Smooth muscle cell of the brain vasculature (primary cell): ENCODE measurements at regions not wholly inside any gene's neighbourhood (a gene's known extent, or its start where the extent isn't known, plus 50 kb on each side); places are given as distances from the start of the nearest gene placed in this dataset.
"Not testable (repeated sequence)": the region's sequence is repeated elsewhere in the genome, so short reads cannot be mapped to it uniquely, and the experiment has no call there.

ENCODE experiments used
- DNase-seq: peaks from one replicate; pipeline ENCODE4 v3.0.0-alpha.2; 2012; ENCODE audit warnings: low read depth, low spot score

DNA sequence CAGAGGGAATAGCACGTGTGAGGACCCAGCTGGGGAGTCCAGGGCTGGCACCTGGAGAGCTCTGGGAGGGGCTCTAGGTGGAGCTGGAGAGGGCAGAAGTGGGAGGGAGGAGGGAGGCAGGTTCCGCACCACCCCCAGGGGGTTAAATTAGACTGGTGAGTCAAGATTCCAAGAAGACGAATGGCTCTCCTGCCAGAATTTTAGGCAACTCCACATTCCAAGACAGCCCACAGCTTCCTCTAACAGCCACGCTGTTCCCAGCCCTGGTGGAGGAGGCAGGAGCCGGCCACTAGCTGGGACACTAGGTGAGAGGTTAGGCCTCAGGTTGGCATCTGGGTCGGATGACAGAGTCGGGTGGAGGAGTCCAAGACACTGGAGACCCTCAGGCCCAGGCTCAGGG, 60.2 kb downstream of the TFAP2C start:
- no peak for DNase-seq

DNA sequence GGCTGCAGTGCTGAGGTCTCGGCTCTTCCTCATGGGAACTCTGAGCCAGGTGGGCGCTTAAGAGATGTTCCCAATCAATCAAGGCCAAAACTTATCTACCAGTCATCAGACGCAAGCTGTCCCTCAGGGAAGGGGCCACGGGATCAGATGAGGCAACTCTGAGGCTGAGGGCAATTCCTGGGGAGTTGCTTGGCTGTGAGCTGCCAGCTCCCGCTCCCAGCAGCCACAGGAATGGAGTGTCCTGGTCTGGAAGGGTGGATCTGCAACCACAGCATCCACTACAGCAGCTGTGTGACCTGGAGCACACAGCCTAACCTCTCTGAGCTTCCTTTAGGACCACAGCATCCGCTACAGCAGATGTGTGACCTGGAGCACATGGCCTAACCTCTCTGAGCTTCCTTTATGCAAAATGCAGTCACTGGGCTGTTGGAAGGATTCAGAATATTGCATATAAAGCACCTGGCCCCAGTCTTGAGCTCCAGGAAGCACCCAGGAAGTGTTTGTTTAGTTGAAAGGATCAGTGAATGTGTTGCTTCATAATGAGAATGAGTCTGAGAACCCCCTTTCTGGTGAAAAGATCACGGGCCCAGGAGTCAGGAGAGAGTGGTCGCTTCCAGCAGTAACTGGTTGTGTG, 60.9 kb downstream of the TFAP2C start:
- no peak for DNase-seq

DNA sequence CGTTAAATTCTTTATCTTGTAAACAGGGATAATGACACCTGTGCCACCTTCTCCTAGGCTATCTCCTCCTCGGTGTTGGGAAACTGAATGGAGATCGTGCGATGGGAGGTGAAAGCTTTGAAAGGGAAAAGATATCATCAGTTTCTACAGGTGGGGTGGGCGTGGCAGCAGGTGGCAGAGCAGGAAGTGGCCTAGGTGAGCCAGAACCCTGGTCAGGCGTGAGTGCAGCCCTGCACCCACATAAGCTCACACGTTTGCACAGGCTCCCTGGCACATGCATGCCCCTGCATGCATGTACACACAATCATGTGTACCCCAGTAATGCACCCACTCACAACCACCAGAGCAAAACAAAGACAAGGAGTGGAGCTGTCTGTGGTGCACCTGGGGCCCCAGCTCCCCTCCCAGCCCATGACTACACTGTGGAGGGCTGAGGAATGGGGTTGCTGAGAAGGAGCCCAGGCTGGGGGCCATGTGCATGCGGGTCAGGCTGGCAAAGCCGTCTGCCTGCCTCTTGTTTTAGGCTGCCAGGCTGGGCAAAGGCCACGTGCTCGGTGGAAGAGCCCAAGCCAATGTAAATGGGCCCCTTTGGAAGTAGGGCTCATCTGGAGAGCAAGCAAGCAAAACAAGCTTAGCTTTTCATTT, 61.5 kb downstream of the TFAP2C start:
- DNase-seq = no peak

DNA sequence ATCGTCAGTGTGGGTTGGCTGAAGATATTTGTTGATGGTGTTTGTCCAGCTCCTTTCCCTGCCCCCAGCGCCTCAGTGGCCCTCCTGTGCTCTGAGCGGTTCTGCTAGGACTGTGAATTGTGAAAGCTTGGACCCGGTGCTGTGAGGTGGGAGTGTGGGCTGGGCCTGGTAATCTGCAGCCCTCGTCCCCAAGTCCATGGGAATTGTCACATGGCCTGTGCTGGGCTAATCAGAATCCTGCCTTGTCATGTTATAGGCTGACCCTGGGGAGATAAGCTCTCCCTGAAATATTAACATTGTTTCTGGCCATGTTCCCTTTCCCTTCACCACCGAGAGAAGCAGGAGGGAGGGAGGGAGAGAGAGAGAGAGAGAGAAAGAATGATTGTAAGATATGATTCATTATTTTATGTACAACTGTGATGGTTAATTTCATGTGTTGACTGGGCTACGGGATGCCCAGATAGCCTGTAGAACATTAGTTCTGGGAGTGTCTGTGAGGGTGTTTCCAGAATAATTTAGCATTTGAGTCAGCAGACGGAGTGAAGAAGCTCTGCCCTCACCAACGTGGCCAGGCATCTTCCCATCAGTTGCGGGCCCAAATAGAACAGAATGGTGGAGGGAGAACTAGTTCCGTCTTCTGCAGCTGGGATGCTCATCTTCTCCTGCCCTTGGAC, 62.4 kb downstream of the TFAP2C start:
- no peak for DNase-seq

DNA sequence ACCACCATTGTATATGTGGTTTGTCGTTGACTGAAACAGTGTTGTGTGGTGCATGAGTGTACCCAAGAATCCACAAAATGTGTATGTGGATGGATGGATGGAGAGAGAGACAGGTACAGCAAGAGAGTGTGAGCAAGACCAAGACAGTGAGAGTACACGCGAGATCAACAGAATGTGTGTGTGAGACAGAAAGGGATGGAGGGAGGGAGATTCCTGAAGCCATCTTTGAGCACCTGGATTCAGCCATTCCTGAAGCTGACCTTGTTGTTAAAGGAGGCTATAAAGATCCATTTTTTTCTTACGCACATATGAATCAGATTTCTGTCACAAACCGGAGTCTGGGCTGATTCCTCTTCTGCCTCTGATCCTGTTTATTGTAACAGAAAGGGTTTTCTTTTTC, 64.1 kb downstream of the TFAP2C start:
- no peak for DNase-seq

DNA sequence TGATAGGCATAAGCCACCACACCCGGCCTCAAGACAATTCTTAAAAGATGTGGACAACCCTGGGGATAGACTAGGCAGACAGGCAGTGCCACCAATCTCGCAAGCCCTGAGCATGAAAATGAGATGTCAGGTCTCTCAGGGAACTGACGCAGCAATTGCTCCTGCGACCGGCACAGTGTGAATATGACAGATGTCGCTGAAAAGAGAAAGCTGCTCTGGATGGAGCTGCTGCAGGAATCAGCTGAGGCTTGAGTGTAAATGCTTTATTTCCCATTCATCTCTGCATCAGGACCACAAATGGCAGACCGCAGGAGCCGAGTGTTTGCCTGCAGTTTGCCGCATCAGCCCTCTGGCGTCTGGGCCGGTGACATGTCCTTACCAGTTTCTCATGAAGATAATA, 68.4 kb downstream of the TFAP2C start:
- DNase-seq = no peak

DNA sequence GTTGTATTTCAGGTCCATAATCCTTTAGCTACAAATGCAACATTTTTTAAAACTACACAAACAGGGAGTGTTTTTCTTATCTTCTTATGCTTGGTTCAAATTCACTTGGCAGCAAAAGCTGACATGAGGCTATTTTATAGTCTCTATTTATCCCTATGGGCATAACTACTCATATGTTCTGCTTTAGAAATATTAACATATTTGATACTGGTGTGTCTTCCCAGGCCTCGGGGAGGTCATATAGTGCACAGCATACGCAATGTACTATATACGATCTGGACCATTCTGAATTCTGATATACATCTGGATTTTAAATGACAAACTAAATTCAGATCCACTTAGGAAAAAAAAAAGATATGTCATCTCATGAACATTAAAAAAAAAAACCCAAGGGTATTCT, 69.2 kb downstream of the TFAP2C start:
- DNase-seq = no peak

DNA sequence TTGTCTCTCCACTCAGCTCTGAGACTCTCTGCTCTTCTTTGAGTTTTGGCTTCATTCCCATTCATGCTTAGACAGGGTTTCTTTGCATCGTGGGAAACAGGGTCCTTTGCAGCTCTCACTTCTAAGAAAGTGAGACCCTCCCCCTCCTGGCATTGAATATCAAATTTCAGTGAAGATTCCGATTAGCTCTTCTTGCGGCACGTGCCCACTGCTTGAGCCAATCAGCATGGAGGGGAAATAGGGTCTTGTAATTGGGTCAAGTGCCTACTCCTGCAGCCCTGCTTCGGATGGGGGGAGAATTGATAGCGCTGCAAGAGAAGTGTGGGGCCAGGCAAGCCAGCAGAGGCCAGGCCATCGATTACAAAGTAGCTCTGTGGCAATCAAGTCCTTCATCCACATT, 69.6 kb downstream of the TFAP2C start:
- DNase-seq = no peak

DNA sequence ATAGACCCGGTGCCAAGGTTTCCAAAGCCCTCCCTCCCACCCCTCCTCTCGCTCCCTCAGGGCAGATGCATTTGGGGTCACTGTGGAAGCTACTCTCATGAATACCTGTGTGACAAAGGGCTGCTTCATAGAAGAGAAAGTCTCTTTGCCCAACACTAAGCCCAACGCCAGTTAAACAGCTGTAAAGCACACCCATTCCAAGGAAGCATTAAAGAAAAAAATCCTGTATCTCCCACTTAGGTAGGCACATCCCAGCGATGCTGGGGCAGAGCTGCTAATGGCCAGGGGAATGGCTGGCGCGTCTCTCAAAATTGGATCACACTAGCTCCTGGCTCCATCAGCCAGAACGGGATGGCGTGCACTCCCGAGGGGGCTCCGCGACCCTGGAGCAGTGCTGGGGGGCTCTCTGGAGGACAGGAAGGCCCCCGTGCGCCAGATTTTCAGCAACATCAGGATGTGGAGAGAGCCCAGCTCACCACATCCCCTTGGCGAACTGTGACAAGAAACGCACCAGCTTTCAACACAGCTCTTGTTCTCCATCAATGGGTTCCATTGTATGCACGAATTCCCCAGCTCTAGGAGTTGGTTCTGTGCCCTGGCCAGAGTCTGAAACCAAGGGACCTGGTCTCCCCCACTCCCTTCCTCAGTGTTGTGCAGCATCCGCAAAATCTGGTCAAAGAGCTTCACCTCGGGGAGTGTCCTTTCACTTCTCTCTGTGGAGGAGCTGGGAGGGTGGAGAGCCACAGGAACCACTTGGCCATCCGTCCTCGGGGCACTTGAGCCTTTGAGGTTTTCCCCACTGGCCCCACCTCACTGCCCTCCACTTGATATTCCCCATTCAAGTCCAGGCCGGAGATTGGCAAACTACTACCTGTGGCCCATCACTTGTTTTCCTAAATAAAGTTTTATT, 74.1 kb downstream of the TFAP2C start:
- no peak for DNase-seq

DNA sequence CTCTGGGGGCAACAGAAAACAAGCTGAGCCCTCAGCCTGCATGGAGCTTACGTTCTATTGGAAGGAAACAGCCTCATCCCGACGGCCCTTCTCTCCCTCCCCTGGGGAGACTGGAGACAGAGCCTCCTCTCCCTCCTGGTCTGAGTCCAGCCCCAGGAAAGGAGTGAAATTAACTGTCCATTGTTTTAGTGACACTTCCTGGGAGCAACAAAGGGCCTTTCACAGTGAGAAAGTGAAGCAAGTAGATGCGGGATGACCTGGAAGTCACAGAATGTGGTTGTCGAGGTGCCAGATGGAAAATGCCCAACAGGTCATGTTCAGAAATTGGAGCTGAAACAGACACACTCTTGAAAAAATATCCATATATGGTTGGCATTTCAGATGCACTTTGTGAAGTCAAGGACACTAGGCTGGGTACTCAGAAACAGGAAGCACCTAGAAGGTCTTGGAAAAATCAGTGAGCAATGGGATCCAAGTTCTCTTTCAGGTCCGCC, 77.8 kb downstream of the TFAP2C start:
- no peak for DNase-seq

DNA sequence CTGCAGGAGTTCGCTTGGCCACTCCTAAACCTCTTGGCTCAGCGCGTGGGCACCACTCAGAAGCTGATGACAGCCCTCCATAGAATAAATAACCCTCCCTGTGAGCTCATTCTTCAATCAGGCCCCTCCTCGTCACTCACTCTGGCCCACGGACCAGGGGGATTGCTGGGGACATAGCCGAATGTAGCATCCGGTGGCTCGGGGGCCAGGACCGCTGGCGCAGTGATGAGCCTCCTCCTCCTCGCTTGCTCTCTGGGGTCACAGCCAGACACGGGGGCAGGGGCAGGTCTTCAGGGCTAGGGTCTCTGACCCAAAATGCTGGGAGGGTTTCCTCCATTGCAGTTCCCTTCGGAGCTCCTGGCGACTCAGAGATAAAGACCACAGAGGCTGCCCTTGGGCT, 79.9 kb downstream of the TFAP2C start:
- DNase-seq = no peak

DNA sequence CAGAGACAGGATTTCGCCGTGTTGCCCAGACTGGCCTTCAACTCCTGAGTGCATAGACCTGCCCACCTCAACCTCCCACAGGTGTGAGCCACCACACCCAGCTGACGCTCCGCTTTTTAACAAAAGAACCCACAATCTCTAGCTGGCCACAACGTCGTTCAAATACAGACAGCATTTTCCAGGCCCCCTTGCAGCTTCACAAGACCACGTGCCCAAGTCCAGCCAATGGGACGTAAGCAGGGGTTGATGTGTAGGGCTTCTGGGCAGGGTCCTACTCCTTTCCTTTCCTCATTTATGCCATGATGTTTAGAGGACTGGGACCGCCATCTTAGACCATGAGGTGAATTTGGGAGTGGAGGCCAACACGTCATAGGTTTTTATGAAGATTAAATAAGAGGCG, 81.0 kb downstream of the TFAP2C start:
- DNase-seq = no peak

DNA sequence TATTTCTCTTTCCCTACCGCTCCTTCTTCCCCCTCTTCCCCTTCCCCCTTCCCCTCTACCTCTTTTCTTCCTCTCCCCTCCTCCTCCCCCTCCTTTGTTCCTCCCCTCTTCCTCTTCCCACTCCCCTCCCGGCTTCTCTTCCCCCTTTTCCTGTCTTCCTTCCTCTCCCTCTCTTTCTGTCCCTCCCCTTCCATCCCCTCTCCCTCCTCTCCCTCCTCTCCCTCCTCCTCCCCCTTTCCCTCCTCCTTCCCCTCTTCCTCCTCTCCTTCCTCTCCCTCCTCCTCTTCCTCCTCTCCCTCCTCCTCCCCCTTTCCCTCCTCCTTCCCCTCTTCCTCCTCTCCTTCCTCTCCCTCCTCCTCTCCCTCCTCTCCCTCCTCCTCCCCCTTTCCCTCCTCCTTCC, 81.5 kb downstream of the TFAP2C start:
- DNase-seq = not testable (repeated sequence)

DNA sequence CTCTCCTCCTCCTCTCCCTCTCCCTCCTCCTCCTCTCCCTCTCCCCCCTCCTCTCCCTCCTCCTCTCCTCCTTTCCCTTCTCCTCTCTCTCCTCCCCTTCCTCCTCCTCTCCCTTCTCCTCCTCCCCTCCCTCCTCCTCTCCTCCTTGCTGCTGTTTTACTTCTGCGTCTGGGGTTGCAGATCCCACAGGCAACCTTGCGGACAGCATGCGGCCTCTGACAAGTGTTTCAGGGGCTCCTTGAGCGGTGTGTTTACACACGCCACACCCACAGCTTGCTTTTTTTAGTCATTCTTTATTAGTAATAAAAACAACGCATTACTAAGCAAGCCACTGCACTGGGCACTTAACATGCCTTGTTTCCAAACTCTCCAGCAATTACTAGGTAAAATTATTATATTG, 81.9 kb downstream of the TFAP2C start:
- no peak for DNase-seq

DNA sequence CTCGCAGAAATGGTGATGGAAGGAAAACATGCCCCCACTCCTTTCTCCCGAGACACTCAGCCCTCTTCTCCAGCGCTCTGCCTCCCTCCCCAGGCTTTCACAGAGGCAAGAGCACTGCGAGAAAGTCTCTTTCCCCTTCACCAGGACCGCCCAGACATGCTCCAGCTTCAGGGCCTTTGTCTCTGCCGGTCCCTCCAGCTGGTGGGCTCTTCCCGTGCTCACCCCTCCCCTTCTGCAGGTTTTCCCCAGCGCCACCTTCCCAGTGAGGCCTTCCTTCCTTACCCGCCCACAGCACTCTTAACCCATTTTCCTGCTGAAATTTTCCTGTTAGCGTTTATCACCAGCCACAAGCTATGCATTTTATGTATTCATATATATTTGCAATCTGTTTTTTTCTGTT, 86.2 kb downstream of the TFAP2C start:
- no peak for DNase-seq

DNA sequence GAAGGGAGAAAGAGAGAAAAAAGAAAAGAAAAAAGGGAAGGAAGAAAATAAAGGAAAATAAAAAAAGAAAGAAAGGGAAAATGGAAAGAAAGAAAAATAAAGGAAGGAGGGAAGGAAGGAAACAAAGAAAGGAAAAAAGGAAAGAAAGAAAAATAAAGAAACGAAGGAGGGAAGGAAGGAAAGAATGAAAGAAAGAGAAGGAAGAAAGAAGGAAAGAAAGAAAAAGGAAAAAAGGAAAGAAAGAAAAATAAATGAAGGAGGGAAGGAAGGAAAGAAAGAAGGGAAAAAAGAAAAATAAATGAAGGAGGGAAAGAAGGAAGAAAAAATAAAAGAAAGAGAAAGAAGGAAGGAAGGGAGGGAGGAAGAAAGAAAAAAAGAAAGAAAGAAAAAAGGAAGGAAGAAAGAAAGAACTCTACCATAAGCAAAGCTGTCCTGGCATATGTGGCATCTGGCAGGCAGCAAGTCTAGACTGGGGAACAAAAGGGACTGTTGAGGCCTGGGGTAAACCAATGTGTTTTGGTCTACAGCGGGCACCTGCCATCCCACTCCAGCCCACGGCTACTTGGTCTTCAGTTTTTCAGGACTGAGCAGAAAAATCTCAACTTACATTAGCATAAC, 86.9 kb downstream of the TFAP2C start:
- DNase-seq = no peak

DNA sequence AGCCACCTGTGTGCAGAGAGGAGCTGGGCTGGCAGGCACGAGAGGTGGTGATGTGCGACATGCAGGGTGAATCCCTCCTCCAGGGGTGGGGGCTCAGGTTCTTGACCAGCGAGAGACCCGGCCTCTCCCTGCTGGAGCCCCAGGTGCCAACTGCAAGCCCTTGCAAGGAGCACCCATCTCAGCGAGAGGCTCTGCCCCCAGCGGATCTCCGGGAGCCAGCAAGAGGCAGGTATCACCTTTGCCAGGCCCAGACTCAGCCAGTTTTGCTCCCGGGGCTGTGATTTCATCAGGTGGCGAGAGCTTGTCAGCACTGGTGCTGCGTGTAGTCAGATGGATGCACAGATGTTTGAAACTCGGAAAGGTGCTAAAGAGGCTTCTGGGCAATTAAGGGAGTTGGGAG, 87.7 kb downstream of the TFAP2C start:
- DNase-seq = no peak

DNA sequence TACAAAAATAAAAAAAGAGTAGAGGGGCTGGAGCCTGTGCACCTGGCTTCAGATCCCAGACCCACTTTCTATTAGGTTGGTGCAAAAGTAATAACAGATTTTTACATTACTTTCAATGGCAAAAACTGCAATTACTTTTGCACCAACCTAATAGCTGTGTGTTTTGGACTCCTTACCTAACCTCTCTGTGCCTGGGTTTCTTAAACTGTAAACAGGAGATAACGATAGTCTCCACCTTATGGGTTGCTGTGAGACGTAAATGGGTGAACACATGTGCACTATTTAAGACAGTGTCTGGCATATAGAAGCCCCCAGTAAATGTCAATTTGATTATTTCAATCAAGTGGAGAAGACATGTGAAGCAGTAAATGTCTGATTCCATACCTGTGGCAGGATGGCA, 89.7 kb downstream of the TFAP2C start:
- no peak for DNase-seq

DNA sequence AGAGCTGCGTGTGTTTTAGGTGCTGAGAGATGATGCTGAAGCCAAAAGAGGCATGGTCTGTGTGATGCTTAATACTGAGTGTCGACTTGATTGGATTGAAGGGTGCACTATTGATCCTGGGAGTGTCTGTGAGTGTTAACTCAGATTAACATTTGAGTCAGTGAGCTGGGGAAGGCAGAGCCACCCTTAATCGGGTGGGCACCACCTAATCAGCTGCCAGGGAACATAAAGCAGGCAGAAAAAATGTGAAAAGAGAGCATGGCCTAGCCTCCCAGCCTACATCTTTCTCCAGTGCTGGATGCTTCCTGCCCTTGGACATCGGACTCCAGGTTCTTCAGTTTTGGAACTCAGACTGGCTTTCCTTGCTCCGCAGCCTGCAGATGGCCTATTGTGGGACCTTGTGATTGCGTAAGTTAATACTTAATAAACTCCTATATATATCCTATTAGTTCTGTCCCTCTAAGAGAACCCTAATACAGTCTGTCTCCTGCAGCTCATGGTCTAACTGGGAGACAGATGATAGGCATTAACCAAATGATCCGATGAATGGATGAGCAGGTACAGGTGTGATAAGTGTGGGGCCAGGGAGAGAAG, 91.6 kb downstream of the TFAP2C start:
- DNase-seq = no peak

DNA sequence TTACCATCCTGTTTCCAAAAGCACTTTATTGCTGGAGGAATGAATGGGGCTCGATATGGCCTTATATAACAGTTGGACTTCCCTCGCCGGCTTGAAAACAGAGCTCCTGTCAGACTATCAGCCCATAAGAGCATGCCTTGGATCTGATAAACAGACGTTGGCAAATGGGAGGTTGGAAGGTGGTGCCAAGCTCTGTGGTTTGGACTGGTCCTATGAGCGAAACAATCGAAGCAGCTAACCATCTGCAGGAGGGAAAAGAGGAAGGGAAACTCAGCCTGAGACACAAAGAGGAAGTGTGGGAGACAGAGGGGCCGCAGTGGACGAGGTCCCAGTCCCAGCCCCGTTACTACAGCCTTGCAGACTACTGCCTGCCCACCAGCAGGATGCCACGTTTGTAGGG, 92.9 kb downstream of the TFAP2C start:
- no peak for DNase-seq

DNA sequence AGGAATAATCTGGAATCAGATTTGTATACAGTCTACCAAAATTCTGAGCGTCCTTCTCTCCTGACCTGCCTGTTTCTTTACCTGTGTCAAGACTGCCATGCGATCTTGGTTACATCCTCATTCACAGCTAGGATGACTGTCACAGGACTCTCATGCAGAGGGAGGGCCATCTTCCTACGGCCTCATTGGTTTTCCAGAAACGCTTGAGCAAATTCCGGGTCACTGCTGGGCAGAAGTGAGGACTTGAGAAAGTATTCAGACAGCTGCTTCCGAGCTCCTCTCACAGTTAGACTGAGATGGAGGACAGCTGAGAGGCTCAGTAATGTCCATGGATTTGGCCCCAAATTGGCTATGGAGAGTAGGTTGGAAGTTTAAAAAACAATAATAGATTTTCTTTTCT, 94.2 kb downstream of the TFAP2C start:
- no peak for DNase-seq
